NT2/D1 (cell line): ENCODE measurements at regions not wholly inside any gene's neighbourhood (a gene's known extent, or its start where the extent isn't known, plus 50 kb on each side); places are given as distances from the start of the nearest gene placed in this dataset.

Source experiments
- SUZ12 ChIP-seq: IDR thresholded peaks from 2 replicates; pipeline ENCODE4 v1.6.1; 2011; ENCODE audit not compliant: insufficient read length, insufficient read depth; ENCODE audit errors: extremely low read depth
- YY1 ChIP-seq: IDR thresholded peaks from 2 replicates; pipeline ENCODE4 v1.6.1; 2011; ENCODE audit not compliant: insufficient read length, insufficient read depth
- ZNF274 ChIP-seq: IDR thresholded peaks from 2 replicates; pipeline ENCODE4 v1.6.1; 2011; ENCODE audit warnings: mild to moderate bottlenecking, low read depth, low read length

DNA sequence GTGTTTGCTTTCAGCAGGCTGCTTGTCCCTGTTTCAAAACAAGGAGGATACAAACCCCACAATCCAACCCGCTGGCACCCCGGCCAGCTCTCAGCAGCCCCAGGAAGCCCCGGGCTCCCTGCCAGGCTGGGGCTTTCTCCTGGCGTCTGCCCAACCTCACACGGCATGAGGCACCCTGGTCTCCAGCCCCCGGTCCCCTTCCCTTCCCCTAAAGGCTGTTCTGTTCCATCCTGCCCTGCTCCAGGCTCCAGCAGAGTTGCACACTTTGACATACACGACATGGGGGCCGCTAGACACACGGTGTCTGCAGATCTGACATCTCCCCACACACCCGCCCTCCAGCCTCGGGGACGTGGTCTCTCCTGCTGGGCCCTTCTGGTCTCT is 107.7 kb upstream of the ADRA2C start:
- no peak for TF ChIP-seq SUZ12
- TF ChIP-seq YY1, result no peak
- TF ChIP-seq ZNF274, result no peak
